OCI-LY1 (cell line): ENCODE measurements at regions not wholly inside any gene's neighbourhood (a gene's known extent, or its start where the extent isn't known, plus 50 kb on each side); places are given as distances from the start of the nearest gene placed in this dataset.

Experiments used
- H2AFZ ChIP-seq: fragments of 200-600 bp; sonication (generic), shearing (Covaris generic); 2 replicates; pipeline ENCODE4 v1.6.0; 2014; ENCODE audit warnings: antibody characterized with exemption, mild to moderate bottlenecking, low read length
- H3F3A ChIP-seq: fragments of 200-600 bp; sonication (generic), shearing (Covaris generic); 2 replicates; pipeline ENCODE4 v1.6.0; 2014; ENCODE audit warnings: mild to moderate bottlenecking, antibody characterized with exemption, low read length, moderate library complexity; ENCODE audit not compliant: insufficient read depth
- H3K27ac ChIP-seq: fragments of 200-600 bp; sonication (generic); 2 replicates; pipeline ENCODE4 v1.5.1; 2014; ENCODE audit warnings: low read length, mixed run types, mild to moderate bottlenecking, low read depth; ENCODE audit not compliant: poor library complexity, severe bottlenecking
- H3K27me3 ChIP-seq: fragments of 200-600 bp; sonication (generic); 2 replicates; pipeline ENCODE4 v1.6.0; 2014; ENCODE audit warnings: antibody characterized with exemption, mild to moderate bottlenecking, low read length, moderate library complexity; ENCODE audit not compliant: insufficient read depth
- H3K36me3 ChIP-seq: fragments of 200-600 bp; sonication (generic); 2 replicates; pipeline ENCODE4 v1.6.1; 2014; ENCODE audit warnings: mild to moderate bottlenecking, antibody characterized with exemption, low read length, moderate library complexity, mixed read lengths; ENCODE audit not compliant: insufficient read depth
- H3K4me1 ChIP-seq: fragments of 200-600 bp; sonication (generic); 2 replicates; pipeline ENCODE4 v1.5.1; 2014; ENCODE audit warnings: mild to moderate bottlenecking, low read length, moderate library complexity; ENCODE audit not compliant: insufficient read depth, severe bottlenecking
- H3K4me2 ChIP-seq: fragments of 200-600 bp; sonication (generic), shearing (Covaris generic); 2 replicates; pipeline ENCODE4 v1.6.1; 2014; ENCODE audit warnings: low read length
- H3K4me3 ChIP-seq: fragments of 200-600 bp; sonication (generic); 2 replicates; pipeline ENCODE4 v1.5.1; 2014; ENCODE audit warnings: low read length, low read depth, mild to moderate bottlenecking, mixed read lengths; ENCODE audit not compliant: poor library complexity, severe bottlenecking
- H3K79me2 ChIP-seq: fragments of 200-600 bp; shearing (Covaris generic); 2 replicates; pipeline ENCODE4 v1.6.1; 2016; ENCODE audit warnings: mixed run types, low read length, mixed read lengths; ENCODE audit not compliant: insufficient read depth
- H3K9ac ChIP-seq: fragments of 200-600 bp; sonication (generic), shearing (Covaris generic); 2 replicates; pipeline ENCODE4 v1.6.1; 2014; ENCODE audit warnings: mild to moderate bottlenecking, low read length, mixed read lengths
- H3K9me2 ChIP-seq: fragments of 200-600 bp; sonication (generic), shearing (Covaris generic); 2 replicates; pipeline ENCODE4 v1.6.1; 2014; ENCODE audit warnings: low read depth, mild to moderate bottlenecking, low read length, mixed read lengths
- H3K9me3 ChIP-seq: fragments of 200-600 bp; shearing (Covaris generic); 2 replicates; pipeline ENCODE4 v1.6.1; 2014; ENCODE audit warnings: low read length, mixed read lengths
- H4K20me1 ChIP-seq: fragments of 200-600 bp; sonication (generic), shearing (Covaris generic); 2 replicates; pipeline ENCODE4 v1.6.0; 2016; ENCODE audit warnings: mild to moderate bottlenecking, low read length; ENCODE audit not compliant: insufficient read depth
- CTCF ChIP-seq: fragments of 200-600 bp; sonication (generic), shearing (Covaris generic); IDR thresholded peaks from 2 replicates; pipeline ENCODE4 v1.5.1; 2017; ENCODE audit warnings: mild to moderate bottlenecking, antibody characterized with exemption, low read length, moderate library complexity, mixed read lengths
- EZH2 ChIP-seq: fragments of 200-600 bp; sonication (generic), shearing (Covaris generic); IDR thresholded peaks from 2 replicates; pipeline ENCODE4 v1.8.0; 2017; ENCODE audit warnings: borderline replicate concordance, mixed run types, mild to moderate bottlenecking, antibody characterized with exemption, low read length, moderate library complexity, mixed read lengths

DNA sequence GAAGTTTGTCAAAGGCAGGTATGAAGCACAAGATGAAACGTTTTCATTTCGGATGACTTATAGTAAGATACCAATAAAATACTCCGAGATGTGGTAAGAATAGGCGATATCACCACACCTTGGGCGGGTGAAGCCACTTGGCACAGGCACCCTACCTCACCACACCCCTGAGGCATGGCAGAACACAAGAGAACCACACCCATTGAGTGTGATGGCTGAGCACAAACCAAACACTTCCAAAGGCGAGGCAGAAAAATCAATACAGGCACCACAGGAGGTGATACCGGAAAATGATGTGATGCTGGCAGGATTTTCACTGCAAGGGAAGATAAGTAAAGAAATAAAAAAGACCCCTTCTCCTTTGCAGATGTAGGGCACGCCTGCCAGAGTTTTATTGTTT lies 332.9 kb upstream of the PRDM1 start:
- no peak overlapping the region for H2AFZ ChIP-seq
- no peak overlapping the region for H3K4me2 ChIP-seq
- no peaks in the 10 kb centered on the region for H3K9me2 ChIP-seq
- no peaks in the 10 kb centered on the region for H3K4me1 ChIP-seq
- no peaks in the 10 kb centered on the region for H4K20me1 ChIP-seq
- H3K9me3 ChIP-seq: no peaks in the 10 kb centered on the region
- TF ChIP-seq CTCF (no peak), EZH2 (no peak)
- no peak overlapping the region for H3K9ac ChIP-seq
- no peaks in the 10 kb centered on the region for H3K79me2 ChIP-seq
- no peak overlapping the region for H3K4me3 ChIP-seq
- H3F3A ChIP-seq: no peaks in the 10 kb centered on the region
- H3K27me3 ChIP-seq: no peaks in the 10 kb centered on the region
- no peaks in the 10 kb centered on the region for H3K36me3 ChIP-seq
- H3K27ac ChIP-seq: no peak overlapping the region

DNA sequence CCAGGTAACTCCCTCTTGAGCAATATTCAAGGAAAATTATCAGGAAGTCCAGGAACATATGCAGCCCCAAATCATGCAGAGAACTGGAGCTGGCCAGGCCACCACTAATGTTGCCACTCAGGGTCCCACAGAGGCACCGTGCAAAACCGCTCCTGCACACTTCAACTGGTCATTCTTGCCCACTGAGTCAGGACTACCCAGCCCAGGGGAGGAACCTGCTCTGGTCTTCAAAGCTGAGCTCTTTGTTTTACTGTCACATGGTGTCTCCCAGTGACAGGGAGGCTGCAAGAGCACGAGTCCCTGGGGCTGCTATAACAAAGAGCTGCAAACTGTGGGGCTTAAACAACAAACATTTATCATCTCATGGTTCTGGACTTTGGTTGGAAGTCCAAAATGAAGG lies 336.0 kb upstream of the PRDM1 start:
- no peaks in the 10 kb centered on the region for H3K9me2 ChIP-seq
- H3K79me2 ChIP-seq: no peaks in the 10 kb centered on the region
- H2AFZ ChIP-seq: no peak overlapping the region
- H3K9ac ChIP-seq: no peak overlapping the region
- no peak overlapping the region for H3K4me2 ChIP-seq
- no peaks in the 10 kb centered on the region for H3F3A ChIP-seq
- no peaks in the 10 kb centered on the region for H4K20me1 ChIP-seq
- no peak overlapping the region for H3K4me3 ChIP-seq
- H3K36me3 ChIP-seq: no peaks in the 10 kb centered on the region
- no peak for TF ChIP-seq EZH2
- no peak for TF ChIP-seq CTCF
- no peak overlapping the region for H3K27ac ChIP-seq
- no peaks in the 10 kb centered on the region for H3K9me3 ChIP-seq
- no peaks in the 10 kb centered on the region for H3K27me3 ChIP-seq
- H3K4me1 ChIP-seq: no peaks in the 10 kb centered on the region

DNA sequence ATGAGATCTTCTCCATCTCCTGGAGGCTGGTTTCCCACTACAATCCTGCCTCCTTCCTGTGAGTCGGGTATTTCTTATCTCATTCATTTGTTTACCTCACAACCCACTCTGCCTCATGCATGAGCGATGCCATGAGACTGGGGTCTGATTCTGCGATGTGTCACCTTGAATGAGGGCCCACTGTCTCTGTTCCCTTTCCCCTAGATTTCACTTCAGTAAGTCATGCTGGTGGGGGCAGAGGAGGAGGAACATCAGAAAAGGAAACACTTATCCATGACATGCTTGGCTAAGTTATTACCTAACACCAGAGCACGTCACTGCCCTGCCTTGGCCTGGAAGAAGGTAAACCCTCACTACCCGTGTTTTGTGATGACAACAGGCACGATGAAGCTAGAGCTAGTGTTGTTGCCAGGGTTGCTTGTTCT lies 337.4 kb upstream of the PRDM1 start:
- Histone ChIP-seq H3K4me2 (no peak overlapping the region), H3K79me2 (no peaks in the 10 kb centered on the region), H3K9ac (no peak overlapping the region), H3K27ac (no peak overlapping the region), H3K9me2 (no peaks in the 10 kb centered on the region), H3K27me3 (no peaks in the 10 kb centered on the region), H3F3A (no peaks in the 10 kb centered on the region), H3K9me3 (no peaks in the 10 kb centered on the region), H3K36me3 (no peaks in the 10 kb centered on the region), H3K4me3 (no peak overlapping the region), H3K4me1 (no peaks in the 10 kb centered on the region), H2AFZ (no peak overlapping the region), H4K20me1 (no peaks in the 10 kb centered on the region)
- TF ChIP-seq CTCF (no peak), EZH2 (no peak)
